GM10266 (cell line): ENCODE measurements at regions not wholly inside any gene's neighbourhood (a gene's known extent, or its start where the extent isn't known, plus 50 kb on each side); places are given as distances from the start of the nearest gene placed in this dataset.

ENCODE experiments used
- DNase-seq: peaks from one replicate; pipeline ENCODE4 v3.0.0; 2012; ENCODE audit errors: extremely low spot score
- CTCF ChIP-seq: IDR thresholded peaks from 2 replicates; pipeline ENCODE4 v1.5.1; 2012; ENCODE audit warnings: mild to moderate bottlenecking, low read depth; ENCODE audit not compliant: control insufficient read depth, insufficient read depth; ENCODE audit errors: missing control alignments

- no peak for TF ChIP-seq CTCF
- no peak for DNase-seq
These were observed 175.9 kb downstream of the LPIN1 start for GRCh38 chr2:11922294-11922693.

GRCh38 chr2:11923935-11924334 is 177.5 kb downstream of the LPIN1 start:
- TF ChIP-seq CTCF: no peak
- DNase-seq: no peak

- TF ChIP-seq CTCF: no peak
- no peak for DNase-seq
These were observed 179.0 kb downstream of the LPIN1 start for GRCh38 chr2:11925295-11926066.

- no peak for TF ChIP-seq CTCF
- no peak for DNase-seq
These were observed 183.9 kb downstream of the LPIN1 start for GRCh38 chr2:11930211-11930761.

GRCh38 chr2:11932048-11932512 is 185.6 kb downstream of the LPIN1 start:
- DNase-seq: no peak
- TF ChIP-seq CTCF: no peak

- no peak for TF ChIP-seq CTCF
These were observed 186.5 kb downstream of the LPIN1 start for GRCh38 chr2:11932962-11933361.

GRCh38 chr2:11933854-11934253 is 187.4 kb downstream of the LPIN1 start:
- no peak for DNase-seq
- TF ChIP-seq CTCF: no peak

More at GRCh38 chr2:11932962-11933361, 186.5 kb downstream of the LPIN1 start:
- DNase-seq: no peak
